HG02759 (cell line): ENCODE measurements at regions not wholly inside any gene's neighbourhood (a gene's known extent, or its start where the extent isn't known, plus 50 kb on each side); places are given as distances from the start of the nearest gene placed in this dataset.
"Not testable (repeated sequence)": the region's sequence is repeated elsewhere in the genome, so short reads cannot be mapped to it uniquely, and the experiment has no call there.

Experiments used
- ATAC-seq: cut with Tn5 transposase; IDR thresholded peaks from one replicate; pipeline ENCODE4 v1.9.1; 2021; ENCODE audit warnings: mild to moderate bottlenecking, moderate library complexity; ENCODE audit not compliant: unreplicated experiment

GRCh38 chr5:120137582-120137981 lies 326.5 kb upstream of the PRR16 start:
- ATAC-seq: no peak

GRCh38 chr5:120139039-120139438 lies 325.1 kb upstream of the PRR16 start:
- ATAC-seq: no peak

- ATAC-seq: no peak
These were observed 323.6 kb upstream of the PRR16 start for GRCh38 chr5:120140501-120140900.

GRCh38 chr5:120141076-120141475 lies 323.0 kb upstream of the PRR16 start:
- no peak for ATAC-seq

- no peak for ATAC-seq
These were observed 317.3 kb upstream of the PRR16 start for GRCh38 chr5:120146787-120147186.

- not testable (repeated sequence) for ATAC-seq
These were observed 316.2 kb upstream of the PRR16 start for GRCh38 chr5:120147911-120148310.

GRCh38 chr5:120150770-120151169 lies 313.3 kb upstream of the PRR16 start:
- no peak for ATAC-seq

- no peak for ATAC-seq
These were observed 312.9 kb upstream of the PRR16 start for GRCh38 chr5:120151181-120151580.

GRCh38 chr5:120151825-120152224 lies 312.3 kb upstream of the PRR16 start:
- ATAC-seq: no peak

- ATAC-seq: no peak
These were observed 311.6 kb upstream of the PRR16 start for GRCh38 chr5:120152472-120152871.

- ATAC-seq: no peak
These were observed 311.2 kb upstream of the PRR16 start for GRCh38 chr5:120152931-120153330.

GRCh38 chr5:120153551-120153950 lies 310.5 kb upstream of the PRR16 start:
- no peak for ATAC-seq

GRCh38 chr5:120155873-120156272 lies 308.2 kb upstream of the PRR16 start:
- ATAC-seq: no peak

- ATAC-seq: no peak
These were observed 305.9 kb upstream of the PRR16 start for GRCh38 chr5:120158211-120158610.

- ATAC-seq: no peak
These were observed 304.9 kb upstream of the PRR16 start for GRCh38 chr5:120159155-120159554.

GRCh38 chr5:120160124-120160895 lies 303.8 kb upstream of the PRR16 start:
- ATAC-seq: no peak

GRCh38 chr5:120162321-120162720 lies 301.8 kb upstream of the PRR16 start:
- no peak for ATAC-seq

GRCh38 chr5:120164037-120164436 lies 300.1 kb upstream of the PRR16 start:
- no peak for ATAC-seq

GRCh38 chr5:120164986-120165385 lies 299.1 kb upstream of the PRR16 start:
- ATAC-seq: no peak

GRCh38 chr5:120173125-120173524 lies 291.0 kb upstream of the PRR16 start:
- ATAC-seq: no peak

GRCh38 chr5:120174089-120174488 lies 290.0 kb upstream of the PRR16 start:
- ATAC-seq: no peak

GRCh38 chr5:120181238-120181637 lies 282.9 kb upstream of the PRR16 start:
- ATAC-seq: not testable (repeated sequence)

- ATAC-seq: not testable (repeated sequence)
These were observed 269.4 kb upstream of the PRR16 start for GRCh38 chr5:120194650-120195049.
